Fibroblast of lung (primary cell): ENCODE measurements at regions not wholly inside any gene's neighbourhood (a gene's known extent, or its start where the extent isn't known, plus 50 kb on each side); places are given as distances from the start of the nearest gene placed in this dataset.

Source experiments
- DNase-seq, 2 donors: peaks; one replicate each; pipeline versions ENCODE4 v3.0.0 to v3.0.0-alpha.2; 2010; ENCODE audit warnings: low read depth in 2 of 2
- H2AFZ ChIP-seq: 2 replicates; pipeline ENCODE4 v1.5.1; 2012; ENCODE audit warnings: low read length, control low read depth, inconsistent platforms
- H3K27ac ChIP-seq: 2 replicates; pipeline ENCODE4 v1.5.1; 2011; ENCODE audit warnings: low read length, control low read depth; ENCODE audit not compliant: insufficient read depth
- H3K27me3 ChIP-seq: 2 replicates; pipeline ENCODE4 v1.5.1; 2011; ENCODE audit warnings: mild to moderate bottlenecking, low read length; ENCODE audit not compliant: control insufficient read depth, insufficient read depth
- H3K36me3 ChIP-seq: 2 replicates; pipeline ENCODE4 v1.5.1; 2011; ENCODE audit warnings: low read length; ENCODE audit not compliant: control insufficient read depth, insufficient read depth
- H3K4me1 ChIP-seq: 2 replicates; pipeline ENCODE4 v1.5.1; 2011; ENCODE audit warnings: low read length; ENCODE audit not compliant: control insufficient read depth, insufficient read depth; ENCODE audit errors: extremely low read depth
- H3K4me2 ChIP-seq: 2 replicates; pipeline ENCODE4 v1.5.1; 2011; ENCODE audit warnings: low read length, control low read depth; ENCODE audit not compliant: insufficient read depth; ENCODE audit errors: extremely low read depth
- H3K4me3 ChIP-seq, 4 experiments: fragments of 200-600 bp in 1 of 4; sonication (generic) in 1 of 4; replicated peaks in 1 of 4; 2 replicates each; pipeline ENCODE4 v1.5.1; 2011 to 2016; ENCODE audit warnings: low read length in 4 of 4, low read depth in 3 of 4, mild to moderate bottlenecking in 3 of 4, control low read depth in 2 of 4, inconsistent platforms in 1 of 4, mixed read lengths in 1 of 4; ENCODE audit not compliant: insufficient read depth in 1 of 4; ENCODE audit errors: control extremely low read depth in 1 of 4
- H3K79me2 ChIP-seq: 2 replicates; pipeline ENCODE4 v1.5.1; 2012; ENCODE audit warnings: mild to moderate bottlenecking, low read length, inconsistent platforms; ENCODE audit not compliant: control insufficient read depth, insufficient read depth
- H3K9ac ChIP-seq: 2 replicates; pipeline ENCODE4 v1.5.1; 2011; ENCODE audit warnings: mild to moderate bottlenecking, low read length, control low read depth; ENCODE audit not compliant: insufficient read depth
- H3K9me3 ChIP-seq: 2 replicates; pipeline ENCODE4 v1.5.1; 2012; ENCODE audit warnings: low read depth, low read length; ENCODE audit not compliant: control insufficient read depth, insufficient read depth
- H4K20me1 ChIP-seq: 2 replicates; pipeline ENCODE4 v1.5.1; 2011; ENCODE audit warnings: low read length; ENCODE audit not compliant: control insufficient read depth, insufficient read depth; ENCODE audit errors: extremely low read depth
- CTCF ChIP-seq, 2 donors: IDR thresholded peaks in 1 of 2; conservative IDR thresholded peaks in 1 of 2; 1 replicate in 1 of 2; 2 replicates in 1 of 2; pipeline ENCODE4 v1.5.1; 2011 to 2012; ENCODE audit warnings: low read length in 2 of 2, control low read depth in 1 of 2, inconsistent platforms in 1 of 2, low read depth in 1 of 2, mild to moderate bottlenecking in 1 of 2
- EZH2 ChIP-seq: IDR thresholded peaks from 2 replicates; pipeline ENCODE4 v1.5.1; 2012; ENCODE audit warnings: low read length, control low read depth, mild to moderate bottlenecking; ENCODE audit errors: missing control alignments

- H3K79me2 ChIP-seq = no peaks in the 10 kb centered on the region
- H3K4me3 ChIP-seq = peak overlapping the region in 1 of 4 experiments; percentile 36
- H3K9me3 ChIP-seq = no peaks in the 10 kb centered on the region
- no peaks in the 10 kb centered on the region for H3K4me1 ChIP-seq
- no peaks in the 10 kb centered on the region for H3K36me3 ChIP-seq
- no peak overlapping the region for H3K27ac ChIP-seq
- no peak for DNase-seq
- H3K4me2 ChIP-seq = no peak overlapping the region
- no peaks in the 10 kb centered on the region for H4K20me1 ChIP-seq
- no peak overlapping the region for H3K9ac ChIP-seq
- no peaks in the 10 kb centered on the region for H3K27me3 ChIP-seq
- TF ChIP-seq CTCF (conservative IDR thresholded peaks at IDR 0.05 in 1 of 2, IDR thresholded peaks at IDR 0.05 in 1 of 2; ENCODE audit: low read depth in 1 of 2, low read length in 2 of 2) (no peak), EZH2 (no peak)
- H2AFZ ChIP-seq = no peak overlapping the region
Measured at GRCh38 chr4:181475359-181475758, 767.8 kb upstream of the TENM3 start.

- Histone ChIP-seq H4K20me1 (no peaks in the 10 kb centered on the region), H2AFZ (no peak overlapping the region), H3K9ac (no peak overlapping the region), H3K36me3 (no peaks in the 10 kb centered on the region), H3K9me3 (no peaks in the 10 kb centered on the region), H3K27me3 (no peaks in the 10 kb centered on the region), H3K4me1 (no peaks in the 10 kb centered on the region), H3K4me3 (peak overlapping the region in 1 of 4 experiments; percentile 36), H3K4me2 (no peak overlapping the region), H3K27ac (no peak overlapping the region), H3K79me2 (no peaks in the 10 kb centered on the region)
- no peak for TF ChIP-seq EZH2
- TF ChIP-seq CTCF (conservative IDR thresholded peaks at IDR 0.05 in 1 of 2, IDR thresholded peaks at IDR 0.05 in 1 of 2; ENCODE audit: low read depth in 1 of 2, low read length in 2 of 2) = no peak
- DNase-seq = no peak
Measured at GRCh38 chr4:181475781-181476507, 767.3 kb upstream of the TENM3 start.

GRCh38 chr4:181476508-181476890 lies 766.7 kb upstream of the TENM3 start:
- peak in 1 of 2 donors; percentile 42 for DNase-seq
- no peaks in the 10 kb centered on the region for H3K9me3 ChIP-seq

More at GRCh38 chr4:181476508-181476890, 766.7 kb upstream of the TENM3 start:
- Histone ChIP-seq H3K4me3 (no peak overlapping the region), H3K27me3 (no peaks in the 10 kb centered on the region), H3K36me3 (no peaks in the 10 kb centered on the region), H3K9ac (no peak overlapping the region), H2AFZ (no peak overlapping the region), H3K4me2 (no peak overlapping the region), H3K4me1 (no peaks in the 10 kb centered on the region), H4K20me1 (no peaks in the 10 kb centered on the region), H3K79me2 (no peaks in the 10 kb centered on the region), H3K27ac (no peak overlapping the region)
- TF ChIP-seq EZH2 (no peak), CTCF (conservative IDR thresholded peaks at IDR 0.05 in 1 of 2, IDR thresholded peaks at IDR 0.05 in 1 of 2; ENCODE audit: low read depth in 1 of 2, low read length in 2 of 2) (no peak)
